Esophagus muscularis mucosa (tissue), 3 donors: ENCODE measurements at regions not wholly inside any gene's neighbourhood (a gene's known extent, or its start where the extent isn't known, plus 50 kb on each side); places are given as distances from the start of the nearest gene placed in this dataset.

Source experiments
- CTCF ChIP-seq, 3 experiments: fragments of 200-600 bp in 2 of 3; fragments of 450-650 bp in 1 of 3; sonication (generic) in 2 of 3; IDR thresholded peaks; one replicate each; pipeline ENCODE4 v1.5.1; 2017 to 2019; ENCODE audit warnings: antibody characterized with exemption in 3 of 3, mild to moderate bottlenecking in 2 of 3, moderate library complexity in 1 of 3
- POLR2A ChIP-seq: fragments of 450-650 bp; IDR thresholded peaks from one replicate; pipeline ENCODE4 v1.6.1; 2017; ENCODE audit warnings: antibody characterized with exemption, moderate library complexity, mild to moderate bottlenecking, low read depth
- POLR2AphosphoS5 ChIP-seq, 2 donors: sonication (generic); formaldehyde crosslinking; IDR thresholded peaks; one replicate each; pipeline ENCODE4 v1.6.1; 2017; ENCODE audit warnings: antibody characterized with exemption in 2 of 2

DNA sequence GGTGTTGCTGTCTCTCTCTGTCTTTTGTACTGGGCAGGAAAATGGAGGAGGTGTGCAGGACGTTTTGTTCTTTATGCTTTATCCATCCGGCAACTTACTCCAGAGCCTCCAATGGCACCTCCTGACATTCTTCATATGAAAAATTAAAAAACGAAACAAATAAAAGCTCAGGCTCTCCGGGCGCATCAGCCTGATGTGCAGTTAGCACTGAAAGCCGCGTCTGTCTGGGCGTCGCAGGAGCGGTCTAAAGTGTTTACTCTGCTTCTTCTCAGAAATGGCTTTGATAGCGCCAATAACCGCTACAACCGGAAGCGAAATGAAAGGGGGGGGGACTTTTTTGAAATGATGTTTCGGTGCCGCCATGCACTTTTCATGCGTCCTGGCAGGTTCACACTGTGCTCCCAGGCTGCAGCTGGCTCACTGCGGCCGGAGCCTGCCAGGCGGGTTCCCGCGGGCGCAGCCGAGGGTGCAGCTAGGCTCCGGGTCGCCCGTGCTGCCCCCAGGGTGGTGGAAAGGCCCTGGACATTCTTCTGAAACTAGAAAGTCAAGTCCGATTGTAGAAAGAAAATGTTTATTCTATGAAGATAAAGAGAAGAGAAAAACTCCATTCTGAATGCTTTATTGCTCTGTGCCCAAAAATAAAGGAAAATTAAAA lies 407.7 kb upstream of the IRX1 start:
- no peak for TF ChIP-seq CTCF (IDR thresholded peaks at IDR 0.05)
- TF ChIP-seq POLR2AphosphoS5 (IDR thresholded peaks at IDR 0.05) = no peak
- no peak for TF ChIP-seq POLR2A
